Dendritic cell treated with granulocyte-macrophage colony-stimulating factor and Interleukin-4, amounts not matched to agents 40 ng/mL and 50 ng/mL, for 4 days (primary cell): ENCODE measurements at regions not wholly inside any gene's neighbourhood (a gene's known extent, or its start where the extent isn't known, plus 50 kb on each side); places are given as distances from the start of the nearest gene placed in this dataset.
"Not testable (repeated sequence)": the region's sequence is repeated elsewhere in the genome, so short reads cannot be mapped to it uniquely, and the experiment has no call there.

Experiments used
- H3K27ac Mint-ChIP-seq: one replicate; pipeline ENCODE4 v1.8.0; 2022; ENCODE audit warnings: mild to moderate bottlenecking, mixed read lengths
- H3K27me3 Mint-ChIP-seq: one replicate; pipeline ENCODE4 v1.8.0; 2022; ENCODE audit warnings: mild to moderate bottlenecking, mixed read lengths
- H3K36me3 Mint-ChIP-seq: one replicate; pipeline ENCODE4 v1.8.0; 2022; ENCODE audit warnings: low read depth, mixed read lengths
- H3K4me1 Mint-ChIP-seq: one replicate; pipeline ENCODE4 v1.8.0; 2022; ENCODE audit warnings: low read depth, mixed read lengths
- H3K4me3 Mint-ChIP-seq: one replicate; pipeline ENCODE4 v1.8.0; 2022; ENCODE audit warnings: mild to moderate bottlenecking, moderate library complexity, mixed read lengths
- H3K9me3 Mint-ChIP-seq: one replicate; pipeline ENCODE4 v1.8.0; 2022; ENCODE audit warnings: mixed read lengths
- intact Hi-C: fragments of 100-400 bp; cut with micrococcal nuclease; formaldehyde crosslinking; loops from one replicate; pipeline ENCODE4 v1.15.0; 2022

- intact Hi-C loops = no loop called here
- H3K36me3 Mint-ChIP-seq = no peaks in the 10 kb centered on the region
- H3K4me3 Mint-ChIP-seq = no peak overlapping the region
- peaks cover 3% of the 10 kb centered on the region for H3K27me3 Mint-ChIP-seq
- peaks cover 33% of the 10 kb centered on the region for H3K9me3 Mint-ChIP-seq
- H3K4me1 Mint-ChIP-seq = no peaks in the 10 kb centered on the region
- no peak overlapping the region for H3K27ac Mint-ChIP-seq
Measured at GRCh38 chr2:120647487-120647886, 88.2 kb upstream of the GLI2 start.

DNA sequence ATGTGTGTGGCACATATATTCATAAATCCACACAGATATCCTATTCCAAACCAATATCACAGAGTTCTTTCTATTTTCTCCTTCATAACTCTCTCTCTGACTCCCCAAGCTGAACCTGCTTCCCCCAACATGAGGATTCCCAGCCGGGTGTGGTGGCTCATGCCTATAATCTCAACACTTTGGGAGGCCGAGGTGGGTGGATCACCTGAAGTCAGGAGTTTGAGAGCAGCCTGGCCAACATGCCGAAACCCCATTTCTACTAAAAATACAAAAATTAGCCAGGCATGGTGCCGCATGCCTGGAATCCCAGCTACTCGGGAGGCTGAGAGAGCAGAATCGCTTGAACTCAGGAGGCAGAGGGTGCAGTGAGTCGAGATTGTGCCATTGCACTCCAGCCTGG is 86.3 kb upstream of the GLI2 start:
- H3K27ac Mint-ChIP-seq, H3K4me1 Mint-ChIP-seq, H3K4me3 Mint-ChIP-seq, intact Hi-C loops, H3K36me3 Mint-ChIP-seq: not testable (repeated sequence)
- peaks cover 12% of the 10 kb centered on the region for H3K27me3 Mint-ChIP-seq
- H3K9me3 Mint-ChIP-seq = peaks cover 33% of the 10 kb centered on the region

DNA sequence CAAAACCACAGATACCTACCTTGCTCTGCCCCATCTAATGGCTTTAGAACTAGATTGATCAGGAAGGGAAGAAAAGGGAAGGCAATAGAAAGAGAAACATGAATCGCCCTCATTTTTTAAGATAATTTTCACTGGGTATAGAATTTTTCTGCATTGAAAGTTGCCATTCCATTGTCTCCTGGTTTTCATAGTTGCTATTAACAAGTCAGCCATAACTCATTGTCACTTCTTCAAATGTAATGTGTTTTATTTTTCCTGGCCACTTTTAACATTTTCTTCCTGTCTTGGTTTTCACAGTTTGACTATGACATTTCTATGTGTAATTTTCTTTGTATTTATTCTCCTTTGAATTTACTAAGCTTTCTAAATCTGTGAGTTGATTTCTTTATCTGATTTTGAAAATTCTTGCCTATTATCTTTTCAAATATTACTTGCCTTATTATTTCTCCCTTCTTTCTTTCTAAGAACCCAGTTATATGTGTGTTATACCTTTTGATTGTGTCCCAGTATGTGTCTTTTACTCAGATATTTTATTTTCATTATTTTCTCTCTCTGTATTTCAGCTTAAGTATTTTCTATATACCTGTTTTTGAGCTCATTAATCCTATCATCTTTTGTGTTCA is 85.5 kb upstream of the GLI2 start:
- Mint-ChIP-seq H3K36me3 (no peaks in the 10 kb centered on the region), H3K4me1 (no peaks in the 10 kb centered on the region), H3K4me3 (no peak overlapping the region), H3K9me3 (peaks cover 33% of the 10 kb centered on the region), H3K27me3 (peaks cover 19% of the 10 kb centered on the region), H3K27ac (no peak overlapping the region)
- intact Hi-C loops = no loop called here

GRCh38 chr2:120651818-120652217 is 83.8 kb upstream of the GLI2 start:
- Mint-ChIP-seq H3K36me3 (no peaks in the 10 kb centered on the region), H3K4me1 (no peaks in the 10 kb centered on the region), H3K9me3 (peaks cover 33% of the 10 kb centered on the region), H3K27ac (no peak overlapping the region), H3K4me3 (no peak overlapping the region), H3K27me3 (peaks cover 22% of the 10 kb centered on the region)
- intact Hi-C loops = no loop called here

GRCh38 chr2:120653046-120653445 is 82.6 kb upstream of the GLI2 start:
- no peak overlapping the region for H3K4me3 Mint-ChIP-seq
- intact Hi-C loops = no loop called here
- H3K27ac Mint-ChIP-seq = no peak overlapping the region
- H3K4me1 Mint-ChIP-seq = no peaks in the 10 kb centered on the region
- H3K36me3 Mint-ChIP-seq = no peaks in the 10 kb centered on the region
- peaks cover 33% of the 10 kb centered on the region for H3K9me3 Mint-ChIP-seq
- H3K27me3 Mint-ChIP-seq = peaks cover 22% of the 10 kb centered on the region

DNA sequence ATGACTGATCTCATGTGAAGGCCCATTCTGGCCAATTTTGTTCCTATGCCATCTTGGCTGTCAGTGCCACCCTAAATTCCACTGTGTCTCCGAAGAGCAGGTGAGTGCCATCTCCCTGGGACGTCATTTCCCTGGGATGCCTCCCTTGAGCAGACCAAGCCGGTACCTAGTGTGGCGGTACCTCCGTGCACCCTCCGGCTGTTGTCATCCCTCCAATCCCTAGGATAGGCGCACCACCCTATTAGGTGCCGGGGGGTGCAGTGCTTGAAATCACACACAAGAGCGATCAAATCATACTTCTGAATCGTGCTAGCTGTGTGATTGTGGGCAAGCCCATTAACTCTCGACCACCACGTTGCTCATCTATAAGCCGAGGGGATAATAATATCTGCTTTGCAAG is 81.8 kb upstream of the GLI2 start:
- Mint-ChIP-seq H3K27me3 (peaks cover 22% of the 10 kb centered on the region), H3K4me1 (no peaks in the 10 kb centered on the region), H3K27ac (no peak overlapping the region), H3K4me3 (no peak overlapping the region), H3K9me3 (peaks cover 30% of the 10 kb centered on the region), H3K36me3 (no peaks in the 10 kb centered on the region)
- intact Hi-C loops = no loop called here

DNA sequence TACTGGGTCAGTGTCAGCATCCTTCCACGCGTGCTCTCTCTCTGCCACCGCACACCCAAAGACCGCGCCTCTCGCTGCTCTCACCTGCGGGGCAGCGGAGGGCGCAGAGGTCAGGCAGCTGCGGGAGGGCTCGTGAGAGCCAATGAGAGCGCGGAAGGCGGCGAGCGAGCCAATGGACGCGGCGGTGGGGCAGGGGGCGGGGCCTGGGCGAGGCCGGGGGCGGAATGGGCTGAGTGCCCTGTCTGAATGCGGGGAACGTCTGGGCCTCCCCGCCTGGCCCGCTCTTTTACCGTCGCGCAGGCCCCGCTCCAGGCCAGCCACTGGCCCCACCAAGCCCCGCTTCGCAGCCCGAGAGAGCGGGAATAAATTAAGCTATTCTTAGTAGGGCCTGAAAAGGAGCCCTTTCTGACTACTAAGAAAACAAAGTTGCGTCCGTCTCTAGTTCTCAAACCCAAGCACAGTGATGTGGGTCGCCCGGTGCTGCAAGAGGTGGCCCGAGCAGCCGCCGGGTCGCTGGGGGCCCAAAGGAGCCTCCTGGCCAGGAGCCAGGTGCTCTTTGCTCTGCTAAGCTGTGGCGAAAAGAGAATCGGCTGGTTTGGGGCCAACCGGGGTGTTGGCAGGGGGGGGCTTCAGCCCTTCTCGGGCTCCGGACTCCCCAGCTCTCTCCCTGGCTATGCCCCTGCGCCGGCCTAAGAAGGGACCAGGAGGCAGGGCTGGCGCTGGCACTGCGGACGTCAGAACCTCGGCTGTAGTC is 81.1 kb upstream of the GLI2 start:
- intact Hi-C loops = no loop called here

GRCh38 chr2:120656273-120656950 is 79.3 kb upstream of the GLI2 start:
- intact Hi-C loops = no loop called here
- H3K4me1 Mint-ChIP-seq = no peaks in the 10 kb centered on the region
- H3K27ac Mint-ChIP-seq = no peak overlapping the region
- H3K4me3 Mint-ChIP-seq = no peak overlapping the region
- H3K27me3 Mint-ChIP-seq = peaks cover 22% of the 10 kb centered on the region
- H3K9me3 Mint-ChIP-seq = peaks cover 5% of the 10 kb centered on the region
- no peaks in the 10 kb centered on the region for H3K36me3 Mint-ChIP-seq

More for the DNA sequence above, 81.1 kb upstream of the GLI2 start:
- H3K4me3 Mint-ChIP-seq = no peak overlapping the region
- H3K27ac Mint-ChIP-seq = no peak overlapping the region
- no peaks in the 10 kb centered on the region for H3K4me1 Mint-ChIP-seq
- no peaks in the 10 kb centered on the region for H3K36me3 Mint-ChIP-seq
- H3K9me3 Mint-ChIP-seq = peaks cover 23% of the 10 kb centered on the region
- H3K27me3 Mint-ChIP-seq = peaks cover 22% of the 10 kb centered on the region

DNA sequence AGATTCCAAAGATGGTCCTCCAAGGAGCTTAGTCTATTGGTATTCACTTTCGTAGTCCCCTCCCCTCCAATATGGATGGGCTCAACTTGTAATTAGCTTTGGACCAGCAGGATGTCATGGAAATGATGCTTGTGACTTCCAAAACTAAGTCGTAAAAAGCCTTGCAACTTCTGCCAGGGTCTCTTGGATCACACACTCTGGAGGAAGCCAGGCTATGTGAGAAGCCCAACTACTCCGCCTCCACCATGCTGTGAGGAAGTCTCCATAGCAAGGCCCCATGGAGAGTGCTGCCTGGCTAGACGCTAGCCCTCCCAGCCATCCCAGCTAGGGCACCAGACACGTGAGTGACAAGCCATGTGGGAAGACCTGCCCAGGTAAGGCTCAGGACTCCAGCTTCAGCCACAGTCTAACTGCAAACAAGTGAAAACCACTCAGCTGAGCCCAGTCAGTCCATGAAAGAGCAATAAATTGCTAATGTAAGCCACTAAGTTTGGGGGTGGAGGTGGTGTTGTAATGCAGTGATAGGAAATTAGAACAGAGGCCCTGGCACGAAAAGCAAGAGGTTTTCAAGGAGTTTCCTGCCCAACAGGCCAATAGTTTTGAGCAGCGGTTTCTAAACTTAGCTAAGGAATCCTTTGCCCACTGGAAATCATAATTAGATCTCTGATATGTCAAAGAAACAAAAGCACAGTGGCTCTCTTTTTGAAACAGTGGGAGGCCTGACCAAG is 77.5 kb upstream of the GLI2 start:
- intact Hi-C loops = no loop called here
- no peak overlapping the region for H3K27ac Mint-ChIP-seq
- H3K9me3 Mint-ChIP-seq = no peaks in the 10 kb centered on the region
- no peaks in the 10 kb centered on the region for H3K36me3 Mint-ChIP-seq
- H3K4me1 Mint-ChIP-seq = no peaks in the 10 kb centered on the region
- no peak overlapping the region for H3K4me3 Mint-ChIP-seq
- H3K27me3 Mint-ChIP-seq = peaks cover 25% of the 10 kb centered on the region

- Mint-ChIP-seq H3K27me3 (peaks cover 24% of the 10 kb centered on the region), H3K9me3 (no peaks in the 10 kb centered on the region), H3K4me1 (no peaks in the 10 kb centered on the region), H3K4me3 (no peak overlapping the region), H3K36me3 (no peaks in the 10 kb centered on the region), H3K27ac (no peak overlapping the region)
- intact Hi-C loops = no loop called here
Measured at GRCh38 chr2:120658770-120659158, 76.9 kb upstream of the GLI2 start.

DNA sequence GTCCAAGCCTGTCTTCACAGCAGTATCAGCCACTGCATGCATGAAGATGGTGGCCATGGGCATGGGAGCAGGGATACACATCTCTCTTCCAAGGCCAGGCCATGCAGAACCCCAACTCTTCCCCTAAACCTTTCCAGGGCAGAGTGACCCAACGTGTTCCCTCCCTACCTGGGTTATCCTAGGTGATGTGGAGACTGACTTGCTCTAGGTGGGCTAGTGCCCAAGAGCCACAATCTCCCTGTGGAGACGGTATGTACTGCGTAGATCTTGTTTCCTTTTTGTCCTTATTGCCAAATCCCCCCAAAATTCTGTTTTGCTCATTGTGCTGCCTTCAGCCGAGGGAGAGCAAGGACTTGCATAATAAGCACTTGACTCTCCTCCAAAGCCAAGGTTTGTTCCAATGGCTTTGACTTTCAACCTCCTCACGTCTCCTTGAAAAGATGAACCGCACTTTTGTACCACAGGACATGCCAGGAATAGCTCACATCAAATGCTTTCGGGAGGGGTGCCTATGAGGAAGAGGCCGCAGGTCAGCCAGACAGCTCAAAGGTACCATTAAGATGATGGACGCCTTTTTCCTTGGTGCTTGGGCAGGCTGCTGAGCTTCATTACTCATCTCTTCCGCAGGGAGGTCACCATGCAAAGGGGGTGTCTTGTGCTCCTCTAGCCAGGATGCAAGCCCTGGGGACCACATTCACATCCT is 76.2 kb upstream of the GLI2 start:
- H3K27ac Mint-ChIP-seq = no peak overlapping the region
- no peaks in the 10 kb centered on the region for H3K4me1 Mint-ChIP-seq
- no peaks in the 10 kb centered on the region for H3K36me3 Mint-ChIP-seq
- peaks cover 3% of the 10 kb centered on the region for H3K9me3 Mint-ChIP-seq
- intact Hi-C loops = no loop called here
- no peak overlapping the region for H3K4me3 Mint-ChIP-seq
- H3K27me3 Mint-ChIP-seq = peaks cover 18% of the 10 kb centered on the region

- Mint-ChIP-seq H3K9me3 (peaks cover 11% of the 10 kb centered on the region), H3K36me3 (no peaks in the 10 kb centered on the region), H3K4me3 (no peak overlapping the region), H3K27me3 (peaks cover 11% of the 10 kb centered on the region), H3K4me1 (no peaks in the 10 kb centered on the region), H3K27ac (no peak overlapping the region)
- intact Hi-C loops = no loop called here
Measured at GRCh38 chr2:120660056-120660694, 75.5 kb upstream of the GLI2 start.

DNA sequence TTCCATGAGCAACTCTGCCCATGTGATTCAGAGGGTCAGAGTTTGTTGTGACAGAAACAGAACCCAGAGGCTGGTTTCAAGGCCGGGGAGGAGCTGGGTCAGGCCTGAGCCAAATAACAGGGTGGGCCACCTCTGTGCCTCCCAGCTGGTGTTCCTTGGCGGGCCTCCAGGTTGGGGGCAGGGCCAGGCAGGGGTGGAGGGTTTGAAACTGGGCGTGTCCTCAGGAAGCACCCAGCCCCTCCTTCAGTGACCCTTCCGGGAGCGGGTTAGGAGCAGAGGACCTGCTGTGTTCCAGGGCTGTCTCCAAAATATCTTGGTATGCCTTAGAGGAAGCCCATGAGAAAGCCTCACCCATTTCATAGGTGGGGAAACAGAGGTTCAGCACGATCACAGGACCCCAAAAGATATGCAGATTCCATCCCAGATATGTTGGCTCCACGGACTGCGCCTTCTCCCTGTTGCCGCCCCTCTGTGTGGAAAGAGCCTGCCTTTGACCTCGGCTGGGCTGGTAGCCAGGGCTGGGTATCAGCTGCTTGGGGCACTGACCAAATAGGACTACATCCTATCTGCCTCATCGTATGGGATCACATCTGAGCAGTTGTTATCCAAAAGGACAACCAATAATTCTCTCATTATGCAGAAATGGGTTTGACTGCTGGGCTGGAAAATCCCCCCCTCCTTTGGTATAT is 74.8 kb upstream of the GLI2 start:
- H3K9me3 Mint-ChIP-seq = peaks cover 18% of the 10 kb centered on the region
- no peak overlapping the region for H3K27ac Mint-ChIP-seq
- no peaks in the 10 kb centered on the region for H3K4me1 Mint-ChIP-seq
- H3K36me3 Mint-ChIP-seq = no peaks in the 10 kb centered on the region
- H3K27me3 Mint-ChIP-seq = peaks cover 11% of the 10 kb centered on the region
- H3K4me3 Mint-ChIP-seq = no peak overlapping the region
- intact Hi-C loops = no loop called here
